Body of pancreas (tissue), 4 donors: ENCODE measurements at regions not wholly inside any gene's neighbourhood (a gene's known extent, or its start where the extent isn't known, plus 50 kb on each side); places are given as distances from the start of the nearest gene placed in this dataset.
"Not testable (repeated sequence)": the region's sequence is repeated elsewhere in the genome, so short reads cannot be mapped to it uniquely, and the experiment has no call there.

Source experiments
- ATAC-seq: fragments of 150-250 bp; one replicate; pipeline ENCODE4 v1.9.1; 2016
- DNase-seq, 4 donors: peaks; one replicate each; pipeline ENCODE4 v3.0.0-alpha.2; 2019
- H3K27ac ChIP-seq, 4 donors: fragments of 200-600 bp; sonication (generic); 1 replicate in 3 of 4; 2 replicates in 1 of 4; pipeline versions ENCODE4 v1.5.1 to v1.6.1; 2016 to 2019; ENCODE audit warnings: mild to moderate bottlenecking in 1 of 4, mixed read lengths in 1 of 4, moderate library complexity in 1 of 4
- H3K27me3 ChIP-seq, 2 donors: fragments of 200-600 bp; sonication (generic); one replicate each; pipeline ENCODE4 v1.6.0; 2016; ENCODE audit warnings: mild to moderate bottlenecking in 1 of 2
- H3K36me3 ChIP-seq, 2 donors: fragments of 200-600 bp; sonication (generic); replicated peaks in 1 of 2; 2 replicates each; pipeline ENCODE4 v1.5.1; 2016; ENCODE audit warnings: low read depth in 2 of 2; ENCODE audit not compliant: insufficient read depth in 1 of 2
- H3K4me1 ChIP-seq: fragments of 200-600 bp; sonication (generic); one replicate; pipeline ENCODE4 v1.6.0; 2016
- H3K4me3 ChIP-seq, 2 donors: fragments of 200-600 bp; sonication (generic); 1 replicate in 1 of 2; 2 replicates in 1 of 2; pipeline ENCODE4 v1.5.1; 2016 to 2019
- H3K9me3 ChIP-seq, 3 donors: fragments of 200-600 bp; sonication (generic); 1 replicate in 2 of 3; 2 replicates in 1 of 3; pipeline ENCODE4 v1.5.1; 2016
- POLR2A ChIP-seq, 3 donors: fragments of 450-650 bp; IDR thresholded peaks; one replicate each; pipeline ENCODE4 v1.6.1; 2016; ENCODE audit warnings: antibody characterized with exemption in 3 of 3, mild to moderate bottlenecking in 2 of 3
- WGBS, 2 donors: methylation state at CpG; one replicate each; pipeline ENCODE4 v1.1.5; 2017; 5-methylcytosine and 5-hydroxymethylcytosine counted together
- intact Hi-C: fragments of 100-400 bp; cut with DNase I; formaldehyde crosslinking; loops from one replicate; pipeline ENCODE4 v1.15.1; 2023
- TF ChIP-seq, protein P1 (sequence below), 7 experiments: fragments of 450-650 bp in 4 of 7; fragments of 200-600 bp in 3 of 7; sonication (generic) in 3 of 7; IDR thresholded peaks; one replicate each; pipeline ENCODE4 v1.5.1; 2016 to 2019; ENCODE audit warnings: antibody characterized with exemption in 7 of 7

DNA sequence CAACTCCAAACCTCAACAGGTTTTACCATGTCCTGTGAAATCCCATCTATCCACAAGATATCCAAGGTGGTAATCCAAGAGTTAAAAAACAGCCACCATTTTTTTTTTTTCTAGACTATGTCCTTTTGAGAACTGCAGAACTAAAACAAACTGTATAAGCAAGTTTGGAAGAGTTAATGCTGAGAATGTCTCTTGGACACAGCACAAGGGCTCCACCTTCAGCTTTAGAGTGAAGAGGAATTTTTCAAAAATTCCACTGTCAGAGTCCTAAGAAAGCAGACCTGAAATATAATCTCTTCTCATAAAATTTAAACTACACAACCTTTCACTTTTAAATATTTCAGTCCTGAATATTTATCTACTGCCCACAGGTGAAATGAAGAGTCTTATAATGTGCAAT lies 167.8 kb upstream of the CCNG1 start:
- no peak for DNase-seq

DNA sequence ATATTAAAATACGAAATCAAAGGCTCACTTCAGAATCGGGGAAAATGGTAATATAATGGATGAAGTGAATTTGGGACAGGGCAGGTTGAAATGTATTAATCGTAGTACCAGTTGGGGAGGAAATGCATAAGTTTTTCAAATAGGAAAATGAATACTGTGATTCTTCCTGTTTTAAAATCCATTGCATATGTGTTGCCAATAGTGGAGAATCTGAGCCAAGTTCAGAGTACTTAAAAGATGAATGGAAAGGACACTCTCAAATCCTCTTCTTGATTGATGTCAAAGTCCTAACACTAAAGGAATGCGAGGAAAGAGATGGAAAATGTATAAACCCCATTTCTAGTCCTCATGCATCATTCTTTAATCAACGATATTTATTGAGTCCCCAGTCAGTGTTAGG lies 160.9 kb upstream of the CCNG1 start:
- Histone ChIP-seq H3K9me3 (peaks cover 0 to 6% (median 0%) of the 10 kb centered on the region in 3 donors), H3K27me3 (no peaks in the 10 kb centered on the region), H3K27ac (no peak overlapping the region), H3K36me3 (no peaks in the 10 kb centered on the region), H3K4me3 (no peak overlapping the region), H3K4me1 (no peaks in the 10 kb centered on the region)
- DNase-seq: no peak
- intact Hi-C loops: no loop called here
- no peak for ATAC-seq
- 69% methylated on average over 5 of the region's 5 CpGs for WGBS, 2 donors
- no peak for TF ChIP-seq POLR2A (IDR thresholded peaks at IDR 0.05)
- TF ChIP-seq, protein P1, sequence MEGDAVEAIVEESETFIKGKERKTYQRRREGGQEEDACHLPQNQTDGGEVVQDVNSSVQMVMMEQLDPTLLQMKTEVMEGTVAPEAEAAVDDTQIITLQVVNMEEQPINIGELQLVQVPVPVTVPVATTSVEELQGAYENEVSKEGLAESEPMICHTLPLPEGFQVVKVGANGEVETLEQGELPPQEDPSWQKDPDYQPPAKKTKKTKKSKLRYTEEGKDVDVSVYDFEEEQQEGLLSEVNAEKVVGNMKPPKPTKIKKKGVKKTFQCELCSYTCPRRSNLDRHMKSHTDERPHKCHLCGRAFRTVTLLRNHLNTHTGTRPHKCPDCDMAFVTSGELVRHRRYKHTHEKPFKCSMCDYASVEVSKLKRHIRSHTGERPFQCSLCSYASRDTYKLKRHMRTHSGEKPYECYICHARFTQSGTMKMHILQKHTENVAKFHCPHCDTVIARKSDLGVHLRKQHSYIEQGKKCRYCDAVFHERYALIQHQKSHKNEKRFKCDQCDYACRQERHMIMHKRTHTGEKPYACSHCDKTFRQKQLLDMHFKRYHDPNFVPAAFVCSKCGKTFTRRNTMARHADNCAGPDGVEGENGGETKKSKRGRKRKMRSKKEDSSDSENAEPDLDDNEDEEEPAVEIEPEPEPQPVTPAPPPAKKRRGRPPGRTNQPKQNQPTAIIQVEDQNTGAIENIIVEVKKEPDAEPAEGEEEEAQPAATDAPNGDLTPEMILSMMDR (IDR thresholded peaks at IDR 0.05): no peak

More for the DNA sequence above, 167.8 kb upstream of the CCNG1 start:
- Histone ChIP-seq H3K36me3 (no peaks in the 10 kb centered on the region), H3K27me3 (no peaks in the 10 kb centered on the region), H3K27ac (no peak overlapping the region), H3K4me1 (no peaks in the 10 kb centered on the region), H3K4me3 (no peak overlapping the region), H3K9me3 (peaks cover 0 to 6% (median 0%) of the 10 kb centered on the region in 3 donors)
- no peak for ATAC-seq
- intact Hi-C loops: no loop called here
- no peak for TF ChIP-seq POLR2A (IDR thresholded peaks at IDR 0.05)
- TF ChIP-seq, protein P1 (IDR thresholded peaks at IDR 0.05): peak in 3 of 7 experiments; percentile 6 to 48 (median 21)

DNA sequence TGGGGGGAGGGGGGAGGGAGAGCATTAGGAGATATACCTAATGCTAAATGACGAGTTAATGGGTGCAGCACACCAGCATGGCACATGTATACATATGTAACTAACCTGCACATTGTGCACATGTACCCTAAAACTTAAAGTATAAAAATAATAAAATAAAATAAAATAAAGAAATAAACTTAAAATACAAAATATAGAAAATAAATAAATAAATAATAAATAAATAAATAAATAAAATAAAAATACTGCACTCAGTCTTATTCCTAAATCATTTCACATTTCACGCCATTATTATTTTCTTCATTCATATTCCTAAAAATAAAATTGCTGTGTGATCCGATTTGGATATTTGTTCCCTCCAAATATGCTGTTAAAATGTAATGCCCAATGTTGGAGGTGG lies 156.5 kb upstream of the CCNG1 start:
- H3K4me3 ChIP-seq, H3K36me3 ChIP-seq, H3K27me3 ChIP-seq, H3K27ac ChIP-seq, intact Hi-C loops, ATAC-seq, H3K4me1 ChIP-seq, DNase-seq, H3K9me3 ChIP-seq: not testable (repeated sequence)
- 0 to 35% methylated on average over 3 of the region's 3 CpGs for WGBS, 2 donors

DNA sequence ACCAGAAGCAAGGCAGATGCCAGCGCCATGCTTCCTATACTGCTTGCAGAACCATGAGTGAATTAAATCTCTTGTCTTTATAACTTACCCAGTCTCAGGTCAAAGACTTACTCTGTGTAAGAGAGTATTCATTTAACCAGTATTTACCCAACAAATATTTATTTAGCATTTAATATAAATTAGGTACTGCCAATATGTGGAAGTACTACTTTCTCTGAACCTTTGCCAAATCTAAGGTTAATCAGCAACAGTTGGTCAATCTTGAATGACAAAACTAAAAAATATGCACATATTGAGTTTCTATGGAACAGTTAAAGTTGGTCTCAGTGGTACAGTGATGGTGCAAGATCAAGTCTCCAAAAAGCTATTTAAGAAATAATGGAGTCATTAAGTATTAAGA lies 155.9 kb upstream of the CCNG1 start:
- no peaks in the 10 kb centered on the region for H3K27me3 ChIP-seq
- H3K36me3 ChIP-seq: no peaks in the 10 kb centered on the region
- no peak overlapping the region for H3K27ac ChIP-seq
- intact Hi-C loops: no loop called here
- no peaks in the 10 kb centered on the region for H3K4me1 ChIP-seq
- H3K9me3 ChIP-seq: no peaks in the 10 kb centered on the region
- ATAC-seq: no peak
- DNase-seq: no peak
- no peak overlapping the region for H3K4me3 ChIP-seq
- no peak for TF ChIP-seq POLR2A (IDR thresholded peaks at IDR 0.05)
- TF ChIP-seq, protein P1 (IDR thresholded peaks at IDR 0.05): no peak
- WGBS, 2 donors: 82 to 97% methylated on average over 1 of the region's 1 CpG

DNA sequence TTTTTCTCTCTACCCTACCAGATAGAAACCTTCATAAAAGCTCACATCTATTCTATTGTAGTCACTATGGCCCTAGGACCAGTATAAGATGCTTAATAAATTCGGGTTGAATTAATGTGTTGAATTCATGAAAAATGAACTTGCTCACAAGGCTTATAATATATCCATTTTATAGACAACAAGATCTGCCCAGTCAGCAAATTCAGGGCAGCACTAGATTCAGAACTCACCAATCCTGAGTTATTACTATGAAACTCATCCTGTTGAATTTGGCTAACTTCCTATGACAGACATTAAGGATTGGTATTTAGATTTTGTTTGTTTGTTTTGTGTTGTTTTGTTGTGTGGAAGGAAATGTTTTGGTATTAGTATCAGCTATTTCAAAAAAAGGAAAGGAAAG lies 143.6 kb upstream of the CCNG1 start:
- H3K27me3 ChIP-seq: no peaks in the 10 kb centered on the region
- ATAC-seq (no peak), DNase-seq (no peak)
- H3K9me3 ChIP-seq: no peaks in the 10 kb centered on the region
- no peak overlapping the region for H3K4me3 ChIP-seq
- H3K27ac ChIP-seq: no peak overlapping the region
- 35 to 40% methylated on average over 1 of the region's 1 CpG for WGBS, 2 donors
- TF ChIP-seq POLR2A (IDR thresholded peaks at IDR 0.05): no peak
- TF ChIP-seq, protein P1 (IDR thresholded peaks at IDR 0.05): no peak
- no peaks in the 10 kb centered on the region for H3K4me1 ChIP-seq
- H3K36me3 ChIP-seq: no peaks in the 10 kb centered on the region
- intact Hi-C loops: no loop called here
